H1 (cell line): ENCODE measurements at regions not wholly inside any gene's neighbourhood (a gene's known extent, or its start where the extent isn't known, plus 50 kb on each side); places are given as distances from the start of the nearest gene placed in this dataset.

Source experiments
- CTCF ChIA-PET: fragments of 300-600 bp; sonication (Branson Sonifier 250); formaldehyde crosslinking; loops from one replicate; lab custom pipeline; 2021; ENCODE audit not compliant: partially characterized antibody; lab: Charles Lee
- POLR2A ChIA-PET: fragments of 300-600 bp; sonication (Branson Sonifier 250); formaldehyde crosslinking; loops from one replicate; lab custom pipeline; 2021; ENCODE audit warnings: inconsistent platforms; ENCODE audit not compliant: partially characterized antibody; lab: Charles Lee
- DNase-seq, 2 experiments: peaks; one replicate each; pipeline versions ENCODE4 v3.0.0 to v3.0.0-alpha.2; 2010 to 2022; ENCODE audit warnings: low spot score in 2 of 2, low read depth in 1 of 2, mixed read lengths in 1 of 2
- FAIRE-seq: peaks from 2 replicates; lab custom pipeline; 2011; peaks lifted over from hg19 to GRCh38; lab: Jason Lieb, UNC
- H2AFZ ChIP-seq: 2 replicates; pipeline ENCODE4 v1.8.1; 2012; ENCODE audit warnings: low read length, inconsistent platforms
- H2AK5ac ChIP-seq: 2 replicates; pipeline ENCODE4 v1.6.1; 2013; ENCODE audit warnings: low read depth, low read length
- H2BK120ac ChIP-seq: replicated peaks from 2 replicates; pipeline ENCODE3; 2013; ENCODE audit warnings: low read depth, low read length, inconsistent platforms
- H2BK12ac ChIP-seq: 2 replicates; pipeline ENCODE4 v1.6.1; 2013; ENCODE audit warnings: low read depth, low read length
- H2BK15ac ChIP-seq: 2 replicates; pipeline ENCODE4 v1.6.1; 2013; ENCODE audit warnings: low read length
- H2BK20ac ChIP-seq: 2 replicates; pipeline ENCODE4 v1.6.1; 2013; ENCODE audit warnings: low read length
- H2BK5ac ChIP-seq: 2 replicates; pipeline ENCODE4 v1.6.1; 2013; ENCODE audit warnings: low read depth, low read length
- H3K14ac ChIP-seq: 2 replicates; pipeline ENCODE4 v1.6.1; 2013; ENCODE audit warnings: inconsistent platforms; ENCODE audit not compliant: insufficient read length
- H3K18ac ChIP-seq: 2 replicates; pipeline ENCODE4 v1.6.1; 2013; ENCODE audit warnings: low read length; ENCODE audit errors: extremely low read depth
- H3K23ac ChIP-seq: 2 replicates; pipeline ENCODE4 v1.6.1; 2013; ENCODE audit warnings: inconsistent platforms; ENCODE audit not compliant: insufficient read length
- H3K23me2 ChIP-seq: 2 replicates; pipeline ENCODE4 v1.6.1; 2013; ENCODE audit warnings: low read depth, low read length
- H3K27ac ChIP-seq: 2 replicates; pipeline ENCODE4 v1.6.1; 2011; ENCODE audit warnings: low read depth, low read length, inconsistent platforms
- H3K27me3 ChIP-seq, 4 experiments: replicated peaks in 1 of 4; 1 replicate in 1 of 4; 2 replicates in 3 of 4; pipeline versions ENCODE4 v1.6.1 to v1.8.1; 2011 to 2013; ENCODE audit warnings: low read length in 3 of 4, mild to moderate bottlenecking in 3 of 4, inconsistent platforms in 2 of 4, mixed read lengths in 2 of 4, moderate library complexity in 1 of 4; ENCODE audit not compliant: control insufficient read depth in 3 of 4, insufficient read depth in 3 of 4; ENCODE audit errors: extremely low read depth in 1 of 4
- H3K36me3 ChIP-seq, 4 experiments: 2 replicates each; pipeline versions ENCODE4 v1.6.1 to v1.8.1; 2011 to 2013; ENCODE audit warnings: mild to moderate bottlenecking in 4 of 4, low read length in 3 of 4, moderate library complexity in 2 of 4, control low read depth in 1 of 4, inconsistent platforms in 1 of 4; ENCODE audit not compliant: insufficient read depth in 4 of 4, control insufficient read depth in 2 of 4
- H3K4ac ChIP-seq: replicated peaks from 2 replicates; pipeline ENCODE3; 2013; ENCODE audit warnings: low read length, low read depth, mixed read lengths, inconsistent platforms; ENCODE audit not compliant: insufficient read length
- H3K4me1 ChIP-seq, 4 experiments: replicated peaks in 1 of 4; 1 replicate in 1 of 4; 2 replicates in 3 of 4; pipeline versions ENCODE4 v1.6.1 to v1.8.1; 2011 to 2013; ENCODE audit warnings: low read length in 3 of 4, inconsistent platforms in 2 of 4, mixed read lengths in 1 of 4; ENCODE audit not compliant: insufficient read depth in 4 of 4, control insufficient read depth in 3 of 4
- H3K4me2 ChIP-seq, 2 experiments: 2 replicates each; pipeline versions ENCODE4 v1.6.1 to v1.8.1; 2011 to 2013; ENCODE audit warnings: low read depth in 2 of 2, low read length in 2 of 2, control low read depth in 1 of 2, inconsistent platforms in 1 of 2, mild to moderate bottlenecking in 1 of 2; ENCODE audit not compliant: insufficient read depth in 1 of 2
- H3K4me3 ChIP-seq, 4 experiments: fragments of 200-600, 300-600 bp in 1 of 4; sonication (generic), shearing (Covaris generic), sonication (Bioruptor Twin) in 1 of 4; 2 replicates each; pipeline versions ENCODE4 v1.5.1 to v1.8.1; 2011 to 2016; ENCODE audit warnings: low read length in 4 of 4, low read depth in 3 of 4, control low read depth in 2 of 4, inconsistent platforms in 2 of 4, mild to moderate bottlenecking in 2 of 4, mixed read lengths in 1 of 4, moderate library complexity in 1 of 4; ENCODE audit not compliant: insufficient read depth in 2 of 4; ENCODE audit errors: extremely low read depth in 1 of 4
- H3K56ac ChIP-seq: replicated peaks from 2 replicates; pipeline ENCODE3; 2013; ENCODE audit warnings: low read depth, mild to moderate bottlenecking, mixed read lengths, low read length, inconsistent platforms; ENCODE audit not compliant: insufficient read length
- H3K79me1 ChIP-seq: 2 replicates; pipeline ENCODE4 v1.6.1; 2013; ENCODE audit warnings: low read depth, low read length, control low read depth
- H3K79me2 ChIP-seq, 2 experiments: 2 replicates each; pipeline versions ENCODE4 v1.6.1 to v1.8.1; 2012 to 2013; ENCODE audit warnings: low read length in 2 of 2, mild to moderate bottlenecking in 2 of 2, inconsistent platforms in 1 of 2; ENCODE audit not compliant: insufficient read depth in 2 of 2, control insufficient read depth in 1 of 2
- H3K9ac ChIP-seq, 4 experiments: replicated peaks in 1 of 4; 1 replicate in 1 of 4; 2 replicates in 3 of 4; pipeline versions ENCODE4 v1.6.1 to v1.8.1; 2011 to 2013; ENCODE audit warnings: low read depth in 3 of 4, low read length in 3 of 4, control low read depth in 2 of 4, mild to moderate bottlenecking in 2 of 4, moderate library complexity in 2 of 4, inconsistent platforms in 1 of 4; ENCODE audit errors: extremely low read depth in 1 of 4
- H3K9me3 ChIP-seq, 2 experiments: 2 replicates each; pipeline versions ENCODE4 v1.6.1 to v1.8.1; 2012 to 2013; ENCODE audit warnings: mild to moderate bottlenecking in 2 of 2, moderate library complexity in 2 of 2, control low read depth in 1 of 2, inconsistent platforms in 1 of 2, low read depth in 1 of 2, low read length in 1 of 2, mixed read lengths in 1 of 2; ENCODE audit not compliant: insufficient read depth in 2 of 2
- H4K20me1 ChIP-seq, 2 experiments: replicated peaks in 1 of 2; 2 replicates each; pipeline versions ENCODE3 to v1.8.1; 2011 to 2013; ENCODE audit warnings: inconsistent platforms in 2 of 2, low read length in 2 of 2, mild to moderate bottlenecking in 1 of 2; ENCODE audit not compliant: insufficient read depth in 2 of 2, control insufficient read depth in 1 of 2
- H4K5ac ChIP-seq: 2 replicates; pipeline ENCODE4 v1.6.1; 2013; ENCODE audit warnings: low read length, low read depth, mixed read lengths, inconsistent platforms; ENCODE audit not compliant: insufficient read length
- H4K8ac ChIP-seq: 2 replicates; pipeline ENCODE4 v1.8.0; 2013; ENCODE audit warnings: mild to moderate bottlenecking, moderate library complexity, low read length, inconsistent platforms; ENCODE audit not compliant: insufficient read depth; ENCODE audit errors: extremely low read depth
- H4K91ac ChIP-seq: replicated peaks from 2 replicates; pipeline ENCODE3; 2013; ENCODE audit warnings: low read length, mixed read lengths, inconsistent platforms; ENCODE audit not compliant: insufficient read length
- BCL11A ChIP-seq, 2 experiments: IDR thresholded peaks; one replicate each; pipeline ENCODE4 v1.6.1; 2011; ENCODE audit warnings: low read depth in 2 of 2, low read length in 2 of 2, mild to moderate bottlenecking in 2 of 2
- BRCA1 ChIP-seq: IDR thresholded peaks from 2 replicates; pipeline ENCODE4 v1.6.1; 2012; ENCODE audit warnings: low read depth, low read length, improper control_type of control experiment
- CEBPB ChIP-seq: IDR thresholded peaks from 2 replicates; pipeline ENCODE4 v1.6.1; 2012; ENCODE audit warnings: low read depth, low read length
- CHD1 ChIP-seq: IDR thresholded peaks from 2 replicates; pipeline ENCODE4 v1.6.1; 2012; ENCODE audit warnings: low read depth, low read length, improper control_type of control experiment
- JUND ChIP-seq: IDR thresholded peaks from 2 replicates; pipeline ENCODE4 v1.6.1; 2011; ENCODE audit warnings: mild to moderate bottlenecking, improper control_type of control experiment, low read length
- KDM5A ChIP-seq: fragments of 200-600 bp; IDR thresholded peaks from 2 replicates; pipeline ENCODE4 v1.7.1; 2012; ENCODE audit warnings: mild to moderate bottlenecking, low read length, inconsistent platforms, mixed read lengths
- TAF7 ChIP-seq: optimal IDR thresholded peaks from 2 replicates; pipeline ENCODE3; 2011; ENCODE audit warnings: low read depth, mild to moderate bottlenecking, inconsistent platforms, low read length, moderate library complexity, borderline replicate concordance
- WGBS, 2 experiments: shearing (Covaris generic) in 1 of 2; methylation state at CpG; one replicate each; pipeline versions ENCODE4 v1.1.6 to v1.1.7; 2013 to 2015; ENCODE audit warnings: low lambda C conversion rate in 2 of 2, mixed read lengths in 2 of 2, inconsistent platforms in 1 of 2, low coverage in 1 of 2, missing lambda C conversion rate in 1 of 2; ENCODE audit not compliant: insufficient replicate concordance in 2 of 2, insufficient coverage in 1 of 2, insufficient read length in 1 of 2; ENCODE audit errors: extremely low coverage in 1 of 2, missing lambda C conversion rate in 1 of 2; 5-methylcytosine and 5-hydroxymethylcytosine counted together
- TF ChIP-seq, protein P1 (sequence below): IDR thresholded peaks from 2 replicates; pipeline ENCODE4 v1.6.1; 2012; ENCODE audit warnings: inconsistent platforms
- TF ChIP-seq, protein P2 (sequence below): IDR thresholded peaks from 2 replicates; pipeline ENCODE4 v1.6.1; 2012; ENCODE audit warnings: inconsistent platforms

DNA sequence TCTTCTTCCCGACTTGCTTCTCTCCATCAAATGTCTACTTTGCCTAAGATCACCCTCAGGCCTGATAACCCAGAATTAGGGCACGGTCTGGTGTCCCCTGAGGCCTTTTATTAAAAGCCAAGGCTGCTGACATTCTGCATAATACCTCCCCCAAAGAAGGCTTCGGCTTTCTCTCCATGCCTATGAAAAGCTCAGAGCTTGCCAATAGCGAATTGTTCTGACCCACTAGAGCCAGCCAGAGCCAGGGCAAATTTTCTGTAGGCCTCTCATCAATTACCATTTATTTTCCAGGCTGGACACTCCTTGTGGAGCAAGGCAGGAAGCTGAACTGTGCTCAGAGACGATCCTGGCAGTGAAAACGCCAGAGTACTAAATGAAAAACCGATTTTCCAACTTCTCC lies 64.3 kb upstream of the ADRB1 start:
- H3K56ac ChIP-seq, result no peak overlapping the region
- 91% methylated on average over 7 of the region's 7 CpGs; no CpG with 5 or more reads in 1 of the 2 experiments for WGBS, 2 experiments
- no peak overlapping the region for H3K9ac ChIP-seq

More for the DNA sequence above, 64.3 kb upstream of the ADRB1 start:
- H3K23ac ChIP-seq, result no peak overlapping the region
- H3K4me1 ChIP-seq, result peaks cover 0 to 7% (median 3%) of the 10 kb centered on the region in 4 experiments; a peak in 3 of 7 replicates
- no peak overlapping the region for H2BK15ac ChIP-seq
- TF ChIP-seq CHD1, result no peak
- TF ChIP-seq, protein P1, sequence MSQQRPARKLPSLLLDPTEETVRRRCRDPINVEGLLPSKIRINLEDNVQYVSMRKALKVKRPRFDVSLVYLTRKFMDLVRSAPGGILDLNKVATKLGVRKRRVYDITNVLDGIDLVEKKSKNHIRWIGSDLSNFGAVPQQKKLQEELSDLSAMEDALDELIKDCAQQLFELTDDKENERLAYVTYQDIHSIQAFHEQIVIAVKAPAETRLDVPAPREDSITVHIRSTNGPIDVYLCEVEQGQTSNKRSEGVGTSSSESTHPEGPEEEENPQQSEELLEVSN, result no peak
- no peak for TF ChIP-seq BCL11A (IDR thresholded peaks at IDR 0.05; ENCODE audit: low read depth in 2 of 2, low read length in 2 of 2)
- no peak for TF ChIP-seq TAF7
- TF ChIP-seq, protein P2, sequence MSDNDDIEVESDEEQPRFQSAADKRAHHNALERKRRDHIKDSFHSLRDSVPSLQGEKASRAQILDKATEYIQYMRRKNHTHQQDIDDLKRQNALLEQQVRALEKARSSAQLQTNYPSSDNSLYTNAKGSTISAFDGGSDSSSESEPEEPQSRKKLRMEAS, result no peak
- no peak for TF ChIP-seq BRCA1
- no peak for TF ChIP-seq JUND
- no peak for TF ChIP-seq CEBPB
- no peak for TF ChIP-seq KDM5A
- H3K79me1 ChIP-seq, result no peaks in the 10 kb centered on the region
- no peak overlapping the region for H4K8ac ChIP-seq
- DNase-seq (no peak), FAIRE-seq (no peak)
- H2BK20ac ChIP-seq, result no peak overlapping the region
- no peak overlapping the region for H4K5ac ChIP-seq
- H3K9me3 ChIP-seq, result no peaks in the 10 kb centered on the region; a peak in 1 of 4 replicates
- no peak overlapping the region for H2AFZ ChIP-seq
- H3K18ac ChIP-seq, result no peak overlapping the region
- no peak overlapping the region for H4K91ac ChIP-seq
- H2BK12ac ChIP-seq, result no peak overlapping the region
- ChIA-PET CTCF (interaction anchor here (0.7 to 2.6 kb wide), 8 partner anchors 12 to 211 kb away, joined by 3 to 11 read pairs (median 6); no protein-coding TSS in a partner anchor), POLR2A (interaction anchor here (0.6 kb wide), 1 partner anchor 18 kb away, joined by 3 read pairs; no protein-coding TSS in a partner anchor)
- H3K4ac ChIP-seq, result no peak overlapping the region
- H3K27ac ChIP-seq, result no peak overlapping the region
- no peak overlapping the region for H3K14ac ChIP-seq
- no peaks in the 10 kb centered on the region; a peak in 1 of 7 replicates for H3K27me3 ChIP-seq
- no peak overlapping the region for H3K4me2 ChIP-seq
- no peaks in the 10 kb centered on the region for H3K36me3 ChIP-seq
- H2BK120ac ChIP-seq, result no peak overlapping the region
- H2BK5ac ChIP-seq, result no peak overlapping the region
- H3K4me3 ChIP-seq, result no peak overlapping the region
- H3K79me2 ChIP-seq, result no peaks in the 10 kb centered on the region
- no peaks in the 10 kb centered on the region for H4K20me1 ChIP-seq
- peaks cover 2% of the 10 kb centered on the region; the same call in 1 of the 2 replicates for H3K23me2 ChIP-seq
- H2AK5ac ChIP-seq, result no peak overlapping the region
